Peyer's patch (tissue), 4 donors: ENCODE measurements at regions not wholly inside any gene's neighbourhood (a gene's known extent, or its start where the extent isn't known, plus 50 kb on each side); places are given as distances from the start of the nearest gene placed in this dataset.

Source experiments
- CTCF ChIP-seq, 6 experiments: fragments of 450-650 bp in 4 of 6; fragments of 200-600 bp in 2 of 6; sonication (generic) in 1 of 6; IDR thresholded peaks; one replicate each; pipeline ENCODE4 v1.5.1; 2017 to 2019; ENCODE audit warnings: antibody characterized with exemption in 6 of 6, mild to moderate bottlenecking in 3 of 6, moderate library complexity in 1 of 6
- POLR2A ChIP-seq, 2 donors: fragments of 450-650 bp; IDR thresholded peaks; one replicate each; pipeline ENCODE4 v1.5.1; 2017; ENCODE audit warnings: antibody characterized with exemption in 2 of 2, mild to moderate bottlenecking in 2 of 2, moderate library complexity in 2 of 2

GRCh38 chr2:42862669-42863185 lies 70.3 kb upstream of the HAAO start:
- TF ChIP-seq CTCF (IDR thresholded peaks at IDR 0.05) (no peak), POLR2A (IDR thresholded peaks at IDR 0.05) (no peak)
